Astrocyte (in vitro differentiated cells and primary cell): ENCODE measurements at regions not wholly inside any gene's neighbourhood (a gene's known extent, or its start where the extent isn't known, plus 50 kb on each side); places are given as distances from the start of the nearest gene placed in this dataset.

Experiments
- DNase-seq: peaks from one replicate; pipeline ENCODE4 v3.0.0-alpha.2; 2010; ENCODE audit warnings: low read depth
- FAIRE-seq: peaks from 2 replicates; lab custom pipeline; 2011; peaks lifted over from hg19 to GRCh38; lab: Jason Lieb, UNC
- H2AFZ ChIP-seq: 2 replicates; pipeline ENCODE4 v1.6.0; 2012; ENCODE audit warnings: low read depth, low read length, inconsistent platforms
- H3K27ac ChIP-seq: 2 replicates; pipeline ENCODE4 v1.5.1; 2011; ENCODE audit warnings: low read depth, low read length, inconsistent platforms
- H3K27me3 ChIP-seq: 2 replicates; pipeline ENCODE4 v1.6.0; 2011; ENCODE audit warnings: low read length, inconsistent platforms; ENCODE audit not compliant: insufficient read depth
- H3K36me3 ChIP-seq: 2 replicates; pipeline ENCODE4 v1.5.1; 2011; ENCODE audit warnings: low read length, inconsistent platforms; ENCODE audit not compliant: insufficient read depth
- H3K4me1 ChIP-seq: 2 replicates; pipeline ENCODE4 v1.5.1; 2011; ENCODE audit warnings: low read length, inconsistent platforms; ENCODE audit not compliant: insufficient read depth
- H3K4me2 ChIP-seq: 2 replicates; pipeline ENCODE4 v1.6.0; 2012; ENCODE audit warnings: low read length, inconsistent platforms
- H3K4me3 ChIP-seq: 2 replicates; pipeline ENCODE4 v1.5.1; 2011; ENCODE audit warnings: low read depth, mild to moderate bottlenecking, low read length, inconsistent platforms; ENCODE audit not compliant: insufficient read depth
- H3K79me2 ChIP-seq: 2 replicates; pipeline ENCODE4 v1.6.0; 2012; ENCODE audit warnings: mild to moderate bottlenecking, low read length, inconsistent platforms; ENCODE audit not compliant: insufficient read depth
- H3K9ac ChIP-seq: 2 replicates; pipeline ENCODE4 v1.6.0; 2012; ENCODE audit warnings: mild to moderate bottlenecking, low read length, inconsistent platforms
- H3K9me3 ChIP-seq: 2 replicates; pipeline ENCODE4 v1.5.1; 2012; ENCODE audit warnings: low read depth, mild to moderate bottlenecking, low read length, inconsistent platforms; ENCODE audit not compliant: insufficient read depth
- H4K20me1 ChIP-seq: 2 replicates; pipeline ENCODE4 v1.6.0; 2012; ENCODE audit warnings: low read length, inconsistent platforms; ENCODE audit not compliant: insufficient read depth
- H3K27ac Mint-ChIP-seq: one replicate; pipeline ENCODE4 v1.8.0; 2021; ENCODE audit warnings: mild to moderate bottlenecking, mixed read lengths; ENCODE audit not compliant: unreplicated experiment
- H3K27me3 Mint-ChIP-seq: one replicate; pipeline ENCODE4 v1.8.0; 2021; ENCODE audit warnings: low read depth, mixed read lengths; ENCODE audit not compliant: unreplicated experiment
- H3K36me3 Mint-ChIP-seq: one replicate; pipeline ENCODE4 v1.8.0; 2021; ENCODE audit warnings: low read depth, mixed read lengths; ENCODE audit not compliant: unreplicated experiment
- H3K4me1 Mint-ChIP-seq: one replicate; pipeline ENCODE4 v1.8.0; 2021; ENCODE audit warnings: low read depth, mixed read lengths; ENCODE audit not compliant: unreplicated experiment
- H3K4me3 Mint-ChIP-seq: one replicate; pipeline ENCODE4 v1.8.0; 2021; ENCODE audit warnings: mild to moderate bottlenecking, moderate library complexity, mixed read lengths; ENCODE audit not compliant: unreplicated experiment
- H3K9me3 Mint-ChIP-seq: one replicate; pipeline ENCODE4 v1.8.0; 2021; ENCODE audit warnings: mild to moderate bottlenecking, mixed read lengths; ENCODE audit not compliant: unreplicated experiment
- EZH2 ChIP-seq: IDR thresholded peaks from 2 replicates; pipeline ENCODE4 v1.6.1; 2012; ENCODE audit warnings: mild to moderate bottlenecking, low read length, inconsistent platforms; ENCODE audit not compliant: insufficient read depth
- TF ChIP-seq, protein P1 (sequence below): IDR thresholded peaks from 2 replicates; pipeline ENCODE4 v1.5.1; 2011; ENCODE audit warnings: low read depth, mild to moderate bottlenecking, inconsistent platforms, low read length, moderate library complexity; ENCODE audit not compliant: insufficient read depth

DNA sequence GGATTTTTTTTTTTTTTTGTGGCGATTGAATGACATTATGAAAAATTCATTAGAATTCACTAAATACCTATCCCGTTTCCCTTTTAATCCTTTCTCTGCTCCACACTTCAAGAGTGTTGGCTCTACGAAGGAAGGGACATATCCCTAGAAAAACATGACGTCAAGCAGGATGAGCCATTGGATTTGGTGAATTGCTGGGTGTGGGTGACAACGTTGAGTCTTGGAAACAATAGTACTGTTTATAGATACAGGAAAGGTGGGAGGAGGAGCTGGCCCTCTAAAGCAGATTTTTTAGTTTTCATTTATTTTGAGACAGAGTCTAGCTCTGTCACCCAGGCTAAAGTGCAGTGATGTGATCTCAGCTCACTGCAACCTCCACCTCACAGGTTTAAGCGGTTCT, 167.6 kb upstream of the FAM20A start:
- Histone ChIP-seq H3K9ac (no peak overlapping the region), H3K4me2 (no peak overlapping the region), H2AFZ (no peak overlapping the region), H3K79me2 (no peaks in the 10 kb centered on the region), H3K4me3 (no peak overlapping the region), H3K4me1 (no peaks in the 10 kb centered on the region), H4K20me1 (no peaks in the 10 kb centered on the region), H3K27ac (no peak overlapping the region), H3K27me3 (no peaks in the 10 kb centered on the region), H3K9me3 (no peaks in the 10 kb centered on the region), H3K36me3 (no peaks in the 10 kb centered on the region)
- H3K27me3 Mint-ChIP-seq, result no peaks in the 10 kb centered on the region
- H3K36me3 Mint-ChIP-seq, result no peaks in the 10 kb centered on the region
- no peaks in the 10 kb centered on the region for H3K4me1 Mint-ChIP-seq
- DNase-seq (no peak), FAIRE-seq (no peak)
- no peak overlapping the region for H3K4me3 Mint-ChIP-seq
- no peak overlapping the region for H3K27ac Mint-ChIP-seq
- peaks cover 2% of the 10 kb centered on the region for H3K9me3 Mint-ChIP-seq
- TF ChIP-seq, protein P1, sequence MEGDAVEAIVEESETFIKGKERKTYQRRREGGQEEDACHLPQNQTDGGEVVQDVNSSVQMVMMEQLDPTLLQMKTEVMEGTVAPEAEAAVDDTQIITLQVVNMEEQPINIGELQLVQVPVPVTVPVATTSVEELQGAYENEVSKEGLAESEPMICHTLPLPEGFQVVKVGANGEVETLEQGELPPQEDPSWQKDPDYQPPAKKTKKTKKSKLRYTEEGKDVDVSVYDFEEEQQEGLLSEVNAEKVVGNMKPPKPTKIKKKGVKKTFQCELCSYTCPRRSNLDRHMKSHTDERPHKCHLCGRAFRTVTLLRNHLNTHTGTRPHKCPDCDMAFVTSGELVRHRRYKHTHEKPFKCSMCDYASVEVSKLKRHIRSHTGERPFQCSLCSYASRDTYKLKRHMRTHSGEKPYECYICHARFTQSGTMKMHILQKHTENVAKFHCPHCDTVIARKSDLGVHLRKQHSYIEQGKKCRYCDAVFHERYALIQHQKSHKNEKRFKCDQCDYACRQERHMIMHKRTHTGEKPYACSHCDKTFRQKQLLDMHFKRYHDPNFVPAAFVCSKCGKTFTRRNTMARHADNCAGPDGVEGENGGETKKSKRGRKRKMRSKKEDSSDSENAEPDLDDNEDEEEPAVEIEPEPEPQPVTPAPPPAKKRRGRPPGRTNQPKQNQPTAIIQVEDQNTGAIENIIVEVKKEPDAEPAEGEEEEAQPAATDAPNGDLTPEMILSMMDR, result no peak
- no peak for TF ChIP-seq EZH2

DNA sequence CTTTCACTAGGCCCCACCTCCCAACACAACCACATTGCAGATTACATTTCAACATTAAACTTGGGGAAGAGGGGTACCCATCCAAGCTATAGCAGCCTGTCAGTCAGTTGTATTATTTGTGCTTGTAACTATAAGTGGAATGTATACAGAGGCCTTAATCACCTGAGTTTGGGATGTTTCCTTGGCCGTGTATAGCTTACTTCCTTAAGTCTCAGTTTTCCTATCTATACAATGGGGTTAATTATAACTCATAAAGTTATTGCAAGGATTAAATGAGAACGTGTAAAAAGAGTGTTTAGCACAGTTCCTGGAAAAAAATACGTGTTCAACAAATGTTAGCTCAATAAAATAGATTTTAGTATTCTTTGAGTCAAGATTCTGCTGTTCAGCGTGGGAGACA, 165.5 kb upstream of the FAM20A start:
- Mint-ChIP-seq H3K36me3 (no peaks in the 10 kb centered on the region), H3K9me3 (peaks cover 2% of the 10 kb centered on the region), H3K4me1 (no peaks in the 10 kb centered on the region), H3K27me3 (peaks cover 2% of the 10 kb centered on the region), H3K4me3 (no peak overlapping the region), H3K27ac (no peak overlapping the region)
- Histone ChIP-seq H3K4me1 (no peaks in the 10 kb centered on the region), H3K4me3 (no peak overlapping the region), H3K27me3 (no peaks in the 10 kb centered on the region), H2AFZ (no peak overlapping the region), H4K20me1 (no peaks in the 10 kb centered on the region), H3K79me2 (no peaks in the 10 kb centered on the region), H3K36me3 (no peaks in the 10 kb centered on the region), H3K4me2 (no peak overlapping the region), H3K27ac (no peak overlapping the region), H3K9ac (no peak overlapping the region), H3K9me3 (no peaks in the 10 kb centered on the region)
- no peak for TF ChIP-seq EZH2
- TF ChIP-seq, protein P1, result no peak
- FAIRE-seq, result no peak
- DNase-seq, result no peak

DNA sequence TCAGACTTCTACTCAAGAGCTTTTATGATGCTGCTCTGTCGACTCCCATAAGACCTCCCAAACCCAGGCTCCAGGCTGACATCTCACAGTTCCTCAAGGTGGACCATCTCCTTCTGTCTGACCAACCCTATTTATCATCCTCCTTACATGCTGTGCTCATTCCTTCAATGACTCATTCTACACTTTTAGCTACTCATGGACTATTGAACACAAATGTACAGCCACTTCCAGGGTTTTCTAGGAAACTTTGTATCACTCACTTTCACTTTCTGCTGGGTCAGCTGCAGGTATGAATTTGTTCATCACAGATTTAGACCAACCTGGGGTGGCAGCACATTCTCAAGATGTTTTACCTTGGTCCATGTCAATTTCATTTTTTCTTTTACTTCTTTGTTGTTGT, 162.4 kb upstream of the FAM20A start:
- H3K36me3 ChIP-seq, result no peaks in the 10 kb centered on the region
- no peaks in the 10 kb centered on the region for H3K79me2 ChIP-seq
- Mint-ChIP-seq H3K4me1 (peaks cover 10% of the 10 kb centered on the region), H3K27ac (no peak overlapping the region), H3K27me3 (peaks cover 2% of the 10 kb centered on the region), H3K4me3 (no peak overlapping the region), H3K9me3 (peaks cover 2% of the 10 kb centered on the region), H3K36me3 (no peaks in the 10 kb centered on the region)
- H3K4me3 ChIP-seq, result no peak overlapping the region
- H3K27me3 ChIP-seq, result no peaks in the 10 kb centered on the region
- DNase-seq, result peak; percentile 36
- no peak overlapping the region for H3K27ac ChIP-seq
- H3K4me1 ChIP-seq, result peaks cover 8% of the 10 kb centered on the region
- no peak overlapping the region for H3K9ac ChIP-seq
- TF ChIP-seq, protein P1, result no peak
- TF ChIP-seq EZH2, result no peak
- H4K20me1 ChIP-seq, result no peaks in the 10 kb centered on the region
- no peak for FAIRE-seq
- no peak overlapping the region for H2AFZ ChIP-seq
- no peak overlapping the region for H3K4me2 ChIP-seq
- H3K9me3 ChIP-seq, result no peaks in the 10 kb centered on the region
